ENCODE measurements at regions not wholly inside any gene's neighbourhood (a gene's known extent, or its start where the extent isn't known, plus 50 kb on each side); places are given as distances from the start of the nearest gene placed in this dataset.
"Not testable (repeated sequence)": the region's sequence is repeated elsewhere in the genome, so short reads cannot be mapped to it uniquely, and the experiment has no call there.

DNA sequence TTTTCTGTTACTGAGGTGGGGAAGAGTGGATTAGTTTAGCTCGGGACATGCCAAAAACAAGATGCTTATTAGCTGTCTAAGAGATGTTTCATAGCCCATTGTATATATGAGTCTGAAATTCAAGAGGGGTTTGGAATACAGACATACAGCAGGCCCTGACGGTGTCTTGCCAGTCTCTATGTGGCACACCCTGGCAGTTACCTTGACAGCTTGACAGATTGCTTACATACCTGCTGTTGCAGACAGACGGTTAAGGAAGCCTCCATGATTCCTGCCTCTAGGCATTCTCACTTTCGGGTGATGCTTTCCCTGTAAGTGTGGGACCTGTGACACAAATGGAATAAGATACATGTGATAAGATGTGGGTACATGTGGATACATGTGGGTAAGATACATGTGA is 95.0 kb downstream of the QRSL1 start:
- DNase-seq, result no peak

- DNase-seq, result not testable (repeated sequence)
These were observed 94.0 kb downstream of the QRSL1 start for GRCh38 chr6:106723419-106723818.

DNA sequence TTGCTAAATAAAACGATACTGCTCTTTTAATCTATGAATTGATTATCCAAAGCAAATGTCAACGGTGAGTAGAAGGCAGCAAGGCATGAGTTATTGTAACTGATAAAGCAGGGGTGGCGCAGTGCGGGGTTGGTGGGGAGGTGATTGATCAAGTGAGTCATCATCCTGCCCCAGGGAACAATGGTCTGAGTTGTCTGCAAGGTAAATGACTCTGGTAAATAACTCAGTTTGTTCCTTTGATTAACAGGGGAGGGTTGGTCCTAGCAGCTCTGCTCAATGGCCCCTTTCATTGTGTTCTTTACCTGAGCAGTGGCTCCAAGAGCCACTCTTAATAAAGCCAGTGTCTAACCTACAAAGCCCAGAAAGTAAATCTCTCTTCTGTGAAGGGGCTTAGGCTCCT is 91.8 kb downstream of the QRSL1 start:
- not testable (repeated sequence) for DNase-seq

Measured in hypothalamus (tissue), 51 donors.